ENCODE measurements at regions not wholly inside any gene's neighbourhood (a gene's known extent, or its start where the extent isn't known, plus 50 kb on each side); places are given as distances from the start of the nearest gene placed in this dataset.
A peak's percentile ranks its signal among the peaks of the same experiment; 100 is the strongest.

- H3K9me3 ChIP-seq (ENCODE audit: severe bottlenecking) = no peaks in the 10 kb centered on the region
- peaks cover 5% of the 10 kb centered on the region for H3K4me1 ChIP-seq (ENCODE audit: insufficient read depth, poor library complexity, severe bottlenecking)
- TF ChIP-seq CTCF (IDR thresholded peaks at IDR 0.05; ENCODE audit: poor library complexity, severe bottlenecking) = no peak
- ATAC-seq (ENCODE audit: low read depth) (no peak), DNase-seq (ENCODE audit: low spot score) (no peak)
- H3K4me3 ChIP-seq (ENCODE audit: severe bottlenecking) = no peak overlapping the region
- H3K27me3 ChIP-seq (ENCODE audit: insufficient read depth, poor library complexity, severe bottlenecking) = no peaks in the 10 kb centered on the region
- H3K27ac ChIP-seq (ENCODE audit: poor library complexity, severe bottlenecking) = no peak overlapping the region
- no peaks in the 10 kb centered on the region for H3K36me3 ChIP-seq (ENCODE audit: low read depth)
Measured at GRCh38 chr4:179130122-179130714, 1688.0 kb upstream of the AGA start.

GRCh38 chr4:179145746-179146525, 1703.7 kb upstream of the AGA start:
- peak overlapping the region; percentile 76 for H3K27ac ChIP-seq (ENCODE audit: poor library complexity, severe bottlenecking)
- H3K27me3 ChIP-seq (ENCODE audit: insufficient read depth, poor library complexity, severe bottlenecking) = no peaks in the 10 kb centered on the region
- ATAC-seq (ENCODE audit: low read depth) = peak; percentile 94
- peaks cover 15% of the 10 kb centered on the region for H3K4me1 ChIP-seq (ENCODE audit: insufficient read depth, poor library complexity, severe bottlenecking)
- TF ChIP-seq CTCF (IDR thresholded peaks at IDR 0.05; ENCODE audit: poor library complexity, severe bottlenecking) = no peak
- H3K9me3 ChIP-seq (ENCODE audit: severe bottlenecking) = no peaks in the 10 kb centered on the region
- no peaks in the 10 kb centered on the region for H3K36me3 ChIP-seq (ENCODE audit: low read depth)
- no peak for DNase-seq (ENCODE audit: low spot score)
- no peak overlapping the region for H3K4me3 ChIP-seq (ENCODE audit: severe bottlenecking)

GRCh38 chr4:179151770-179152169, 1709.5 kb upstream of the AGA start:
- DNase-seq (ENCODE audit: low spot score) = no peak
- no peak for ATAC-seq (ENCODE audit: low read depth)

GRCh38 chr4:179163147-179163546, 1720.9 kb upstream of the AGA start:
- no peak for TF ChIP-seq CTCF (IDR thresholded peaks at IDR 0.05; ENCODE audit: poor library complexity, severe bottlenecking)
- ATAC-seq (ENCODE audit: low read depth) = no peak
- Histone ChIP-seq H3K4me1 (ENCODE audit: insufficient read depth, poor library complexity, severe bottlenecking) (no peaks in the 10 kb centered on the region), H3K27me3 (ENCODE audit: insufficient read depth, poor library complexity, severe bottlenecking) (no peaks in the 10 kb centered on the region), H3K27ac (ENCODE audit: poor library complexity, severe bottlenecking) (no peak overlapping the region), H3K4me3 (ENCODE audit: severe bottlenecking) (no peak overlapping the region), H3K9me3 (ENCODE audit: severe bottlenecking) (no peaks in the 10 kb centered on the region), H3K36me3 (ENCODE audit: low read depth) (no peaks in the 10 kb centered on the region)
- DNase-seq (ENCODE audit: low spot score) = no peak

More at GRCh38 chr4:179151770-179152169, 1709.5 kb upstream of the AGA start:
- Histone ChIP-seq H3K4me3 (ENCODE audit: severe bottlenecking) (no peak overlapping the region), H3K27ac (ENCODE audit: poor library complexity, severe bottlenecking) (no peak overlapping the region), H3K27me3 (ENCODE audit: insufficient read depth, poor library complexity, severe bottlenecking) (no peaks in the 10 kb centered on the region), H3K4me1 (ENCODE audit: insufficient read depth, poor library complexity, severe bottlenecking) (peaks cover 2% of the 10 kb centered on the region), H3K36me3 (ENCODE audit: low read depth) (no peaks in the 10 kb centered on the region), H3K9me3 (ENCODE audit: severe bottlenecking) (no peaks in the 10 kb centered on the region)
- no peak for TF ChIP-seq CTCF (IDR thresholded peaks at IDR 0.05; ENCODE audit: poor library complexity, severe bottlenecking)

All from RWPE2 (cell line).